ENCODE measurements at regions not wholly inside any gene's neighbourhood (a gene's known extent, or its start where the extent isn't known, plus 50 kb on each side); places are given as distances from the start of the nearest gene placed in this dataset.

- no peak for DNase-seq
These were observed 153.0 kb downstream of the IRX2 start for GRCh38 chr5:2598503-2598902.

- no peak for DNase-seq
These were observed 156.8 kb downstream of the IRX2 start for GRCh38 chr5:2594701-2595100.

GRCh38 chr5:2592766-2593165 lies 158.7 kb downstream of the IRX2 start:
- DNase-seq = no peak

- no peak for DNase-seq
These were observed 159.6 kb downstream of the IRX2 start for GRCh38 chr5:2591777-2592453.

GRCh38 chr5:2588850-2589501 lies 162.5 kb downstream of the IRX2 start:
- DNase-seq = peak in 1 of 2 experiments; percentile 65

GRCh38 chr5:2587189-2588031 lies 164.1 kb downstream of the IRX2 start:
- no peak for DNase-seq

- DNase-seq = no peak
These were observed 165.3 kb downstream of the IRX2 start for GRCh38 chr5:2586016-2586715.

GRCh38 chr5:2584579-2585269 lies 166.8 kb downstream of the IRX2 start:
- no peak for DNase-seq

GRCh38 chr5:2582507-2582906 lies 169.0 kb downstream of the IRX2 start:
- DNase-seq = no peak

- DNase-seq = no peak
These were observed 169.4 kb downstream of the IRX2 start for GRCh38 chr5:2582106-2582505.

- no peak for DNase-seq
These were observed 170.1 kb downstream of the IRX2 start for GRCh38 chr5:2581418-2581817.

GRCh38 chr5:2579126-2579525 lies 172.4 kb downstream of the IRX2 start:
- no peak for DNase-seq

GRCh38 chr5:2577312-2578036 lies 174.0 kb downstream of the IRX2 start:
- DNase-seq = no peak

- DNase-seq = no peak
These were observed 174.7 kb downstream of the IRX2 start for GRCh38 chr5:2576823-2577222.

GRCh38 chr5:2575871-2576270 lies 175.6 kb downstream of the IRX2 start:
- no peak for DNase-seq

- DNase-seq = no peak
These were observed 176.2 kb downstream of the IRX2 start for GRCh38 chr5:2575292-2575691.

GRCh38 chr5:2574155-2574554 lies 177.3 kb downstream of the IRX2 start:
- no peak for DNase-seq

GRCh38 chr5:2570586-2570985 lies 180.9 kb downstream of the IRX2 start:
- no peak for DNase-seq

GRCh38 chr5:2569774-2570542 lies 181.5 kb downstream of the IRX2 start:
- no peak for DNase-seq

- no peak for DNase-seq
These were observed 182.3 kb downstream of the IRX2 start for GRCh38 chr5:2569176-2569575.

GRCh38 chr5:2566284-2566683 lies 185.2 kb downstream of the IRX2 start:
- DNase-seq = no peak

All from NCI-H187 (cell line).